ENCODE measurements at regions not wholly inside any gene's neighbourhood (a gene's known extent, or its start where the extent isn't known, plus 50 kb on each side); places are given as distances from the start of the nearest gene placed in this dataset.
A peak's percentile ranks its signal among the peaks of the same experiment; 100 is the strongest.

- TF ChIP-seq CTCF (IDR thresholded peaks at IDR 0.05) (peak; percentile 19), EZH2 (IDR thresholded peaks at IDR 0.05) (no peak)
These were observed 238.4 kb upstream of the USP15 start for GRCh38 chr12:62021808-62022207.
